GM06990 (cell line): ENCODE measurements at regions not wholly inside any gene's neighbourhood (a gene's known extent, or its start where the extent isn't known, plus 50 kb on each side); places are given as distances from the start of the nearest gene placed in this dataset.

Experiments used
- DNase-seq: peaks from one replicate; pipeline ENCODE4 v3.0.0-alpha.2; 2011; ENCODE audit not compliant: insufficient read length; ENCODE audit errors: extremely low read depth
- H3K27me3 ChIP-seq: replicated peaks from 2 replicates; pipeline ENCODE4 v1.6.0; 2011; ENCODE audit warnings: low read length; ENCODE audit not compliant: control insufficient read depth, insufficient read depth
- H3K36me3 ChIP-seq: 2 replicates; pipeline ENCODE4 v1.5.1; 2011; ENCODE audit warnings: low read length; ENCODE audit not compliant: control insufficient read depth, insufficient read depth
- H3K4me3 ChIP-seq: replicated peaks from 2 replicates; pipeline ENCODE4 v1.5.1; 2011; ENCODE audit warnings: low read depth, mild to moderate bottlenecking, control low read depth, low read length
- CTCF ChIP-seq: IDR thresholded peaks from 2 replicates; pipeline ENCODE4 v1.5.1; 2011; ENCODE audit warnings: low read length, control low read depth, mild to moderate bottlenecking, inconsistent platforms; ENCODE audit not compliant: insufficient read depth, poor library complexity, severe bottlenecking

GRCh38 chr4:186342582-186342981 is 76.6 kb downstream of the F11 start:
- Histone ChIP-seq H3K4me3 (no peak overlapping the region), H3K36me3 (no peaks in the 10 kb centered on the region), H3K27me3 (no peaks in the 10 kb centered on the region)
- TF ChIP-seq CTCF = no peak
- DNase-seq = no peak

- TF ChIP-seq CTCF = no peak
- no peak for DNase-seq
- Histone ChIP-seq H3K4me3 (no peak overlapping the region), H3K27me3 (no peaks in the 10 kb centered on the region), H3K36me3 (no peaks in the 10 kb centered on the region)
Measured at GRCh38 chr4:186341655-186342054, 75.7 kb downstream of the F11 start.
